ENCODE measurements at regions not wholly inside any gene's neighbourhood (a gene's known extent, or its start where the extent isn't known, plus 50 kb on each side); places are given as distances from the start of the nearest gene placed in this dataset.

GRCh38 chr3:176795891-176796290, 401.4 kb downstream of the TBL1XR1 start:
- DNase-seq (ENCODE audit: low read depth in 2 of 2): no peak

- DNase-seq (ENCODE audit: low read depth in 2 of 2): no peak
Observed at GRCh38 chr3:176794406-176794805, 402.9 kb downstream of the TBL1XR1 start.

GRCh38 chr3:176789947-176790346, 407.3 kb downstream of the TBL1XR1 start:
- no peak for DNase-seq (ENCODE audit: low read depth in 2 of 2)

GRCh38 chr3:176789281-176789705, 408.0 kb downstream of the TBL1XR1 start:
- DNase-seq (ENCODE audit: low read depth in 2 of 2): no peak

- DNase-seq (ENCODE audit: low read depth in 2 of 2): no peak
Observed at GRCh38 chr3:176787506-176787905, 409.8 kb downstream of the TBL1XR1 start.

GRCh38 chr3:176785171-176785570, 412.1 kb downstream of the TBL1XR1 start:
- DNase-seq (ENCODE audit: low read depth in 2 of 2): no peak

GRCh38 chr3:176780766-176781165, 416.5 kb downstream of the TBL1XR1 start:
- no peak for DNase-seq (ENCODE audit: low read depth in 2 of 2)

GRCh38 chr3:176776622-176777175, 420.6 kb downstream of the TBL1XR1 start:
- no peak for DNase-seq (ENCODE audit: low read depth in 2 of 2)

GRCh38 chr3:176769547-176770190, 427.6 kb downstream of the TBL1XR1 start:
- DNase-seq (ENCODE audit: low read depth in 2 of 2): no peak

- DNase-seq (ENCODE audit: low read depth in 2 of 2): no peak
Observed at GRCh38 chr3:176767385-176767784, 429.9 kb downstream of the TBL1XR1 start.

- no peak for DNase-seq (ENCODE audit: low read depth in 2 of 2)
Observed at GRCh38 chr3:176766862-176767261, 430.4 kb downstream of the TBL1XR1 start.

GRCh38 chr3:176765382-176765900, 431.8 kb downstream of the TBL1XR1 start:
- DNase-seq (ENCODE audit: low read depth in 2 of 2): no peak

- DNase-seq (ENCODE audit: low read depth in 2 of 2): no peak
Observed at GRCh38 chr3:176759815-176760506, 437.3 kb downstream of the TBL1XR1 start.

- DNase-seq (ENCODE audit: low read depth in 2 of 2): no peak
Observed at GRCh38 chr3:176757429-176757828, 439.9 kb downstream of the TBL1XR1 start.

- DNase-seq (ENCODE audit: low read depth in 2 of 2): no peak
Observed at GRCh38 chr3:176755977-176756376, 441.3 kb downstream of the TBL1XR1 start.

- DNase-seq (ENCODE audit: low read depth in 2 of 2): no peak
Observed at GRCh38 chr3:176755552-176755951, 441.7 kb downstream of the TBL1XR1 start.

GRCh38 chr3:176741664-176742047, 455.6 kb downstream of the TBL1XR1 start:
- DNase-seq (ENCODE audit: low read depth in 2 of 2): no peak

GRCh38 chr3:176740906-176741663, 456.2 kb downstream of the TBL1XR1 start:
- DNase-seq (ENCODE audit: low read depth in 2 of 2): no peak

- no peak for DNase-seq (ENCODE audit: low read depth in 2 of 2)
Observed at GRCh38 chr3:176739159-176739558, 458.1 kb downstream of the TBL1XR1 start.

- DNase-seq (ENCODE audit: low read depth in 2 of 2): no peak
Observed at GRCh38 chr3:176737480-176738110, 459.7 kb downstream of the TBL1XR1 start.

GRCh38 chr3:176734146-176734545, 463.1 kb downstream of the TBL1XR1 start:
- no peak for DNase-seq (ENCODE audit: low read depth in 2 of 2)

GRCh38 chr3:176724394-176724759, 472.9 kb downstream of the TBL1XR1 start:
- no peak for DNase-seq (ENCODE audit: low read depth in 2 of 2)

Data from stimulated activated CD8-positive, alpha-beta memory T cell treated with anti-CD3 and anti-CD28 coated beads, Interleukin-7, amount 100 ng/mL, for 1 hour (primary cell).